ENCODE measurements at regions not wholly inside any gene's neighbourhood (a gene's known extent, or its start where the extent isn't known, plus 50 kb on each side); places are given as distances from the start of the nearest gene placed in this dataset.

- no peak for TF ChIP-seq PAX5 (IDR thresholded peaks at IDR 0.05; ENCODE audit: insufficient read depth, low read length, severe bottlenecking)
- TF ChIP-seq TAF1 (IDR thresholded peaks at IDR 0.05; ENCODE audit: low read depth, low read length), result no peak
- no peak for TF ChIP-seq SPI1 (IDR thresholded peaks at IDR 0.05; ENCODE audit: low read depth, low read length)
- no peak for TF ChIP-seq POLR2AphosphoS5 (IDR thresholded peaks at IDR 0.05; ENCODE audit: low read depth, low read length)
Observed at GRCh38 chr3:99576904-99577559, 61.4 kb upstream of the COL8A1 start.
